ENCODE measurements at regions not wholly inside any gene's neighbourhood (a gene's known extent, or its start where the extent isn't known, plus 50 kb on each side); places are given as distances from the start of the nearest gene placed in this dataset.

DNA sequence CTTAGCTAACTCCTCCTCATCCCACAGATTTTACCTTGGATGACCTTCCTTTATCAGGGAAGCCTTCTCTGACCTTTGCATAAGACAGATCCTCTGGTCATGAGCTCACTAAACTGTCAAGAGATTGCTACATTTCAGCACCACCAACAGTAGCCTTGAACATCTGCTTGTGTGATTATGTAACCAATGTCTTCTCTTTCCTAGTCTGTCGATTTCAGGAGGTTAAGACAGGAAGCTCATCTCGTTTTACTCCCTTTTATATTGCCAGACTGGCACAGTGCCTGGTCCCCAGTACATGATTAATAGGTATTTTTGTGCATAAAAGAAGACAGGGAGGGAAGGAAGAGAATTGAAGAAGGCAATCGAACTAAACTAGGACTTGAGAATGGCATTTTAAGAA is 1697.7 kb downstream of the EFNB2 start:
- TF ChIP-seq EZH2phosphoT487 (IDR thresholded peaks at IDR 0.05; ENCODE audit: insufficient read depth, low read depth) (no peak), EZH2 (IDR thresholded peaks at IDR 0.05; ENCODE audit: insufficient read depth, poor library complexity, severe bottlenecking) (no peak)
